IMR-90 (cell line): ENCODE measurements at regions not wholly inside any gene's neighbourhood (a gene's known extent, or its start where the extent isn't known, plus 50 kb on each side); places are given as distances from the start of the nearest gene placed in this dataset.

Experiments used
- BHLHE40 ChIP-seq: fragments of 150-350 bp; IDR thresholded peaks from 2 replicates; pipeline ENCODE4 v1.6.1; 2016; ENCODE audit warnings: mild to moderate bottlenecking, low read depth, low read length
- CTCF ChIP-seq: conservative IDR thresholded peaks from 2 replicates; pipeline ENCODE4 v1.5.1; 2012; ENCODE audit warnings: mild to moderate bottlenecking, low read depth, low read length, improper control_type of control experiment
- MXI1 ChIP-seq: IDR thresholded peaks from 2 replicates; pipeline ENCODE4 v1.6.1; 2012; ENCODE audit warnings: low read depth, mild to moderate bottlenecking, low read length, moderate library complexity, borderline replicate concordance
- RAD21 ChIP-seq: IDR thresholded peaks from 2 replicates; pipeline ENCODE4 v1.6.1; 2012; ENCODE audit warnings: low read length, improper control_type of control experiment
- RCOR1 ChIP-seq: IDR thresholded peaks from 2 replicates; pipeline ENCODE4 v1.6.1; 2012; ENCODE audit warnings: mild to moderate bottlenecking, low read length, improper control_type of control experiment; ENCODE audit not compliant: insufficient replicate concordance
- SMC3 ChIP-seq: fragments of 150-350 bp; IDR thresholded peaks from 2 replicates; pipeline ENCODE4 v1.6.1; 2016; ENCODE audit warnings: low read depth, mild to moderate bottlenecking, antibody characterized with exemption, low read length, moderate library complexity
- TF ChIP-seq, protein P1 (sequence below): fragments of 150-350 bp; IDR thresholded peaks from 2 replicates; pipeline ENCODE4 v1.6.1; 2017; ENCODE audit warnings: mild to moderate bottlenecking, antibody characterized with exemption, low read length, low read depth

- TF ChIP-seq, protein P1, sequence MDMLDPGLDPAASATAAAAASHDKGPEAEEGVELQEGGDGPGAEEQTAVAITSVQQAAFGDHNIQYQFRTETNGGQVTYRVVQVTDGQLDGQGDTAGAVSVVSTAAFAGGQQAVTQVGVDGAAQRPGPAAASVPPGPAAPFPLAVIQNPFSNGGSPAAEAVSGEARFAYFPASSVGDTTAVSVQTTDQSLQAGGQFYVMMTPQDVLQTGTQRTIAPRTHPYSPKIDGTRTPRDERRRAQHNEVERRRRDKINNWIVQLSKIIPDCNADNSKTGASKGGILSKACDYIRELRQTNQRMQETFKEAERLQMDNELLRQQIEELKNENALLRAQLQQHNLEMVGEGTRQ = no peak
- TF ChIP-seq CTCF (no peak), SMC3 (no peak), BHLHE40 (no peak), RCOR1 (no peak), MXI1 (no peak), RAD21 (no peak)
Measured at GRCh38 chr7:79615871-79616640, 162.6 kb upstream of the MAGI2 start.
